GM12878 (cell line): ENCODE measurements at regions not wholly inside any gene's neighbourhood (a gene's known extent, or its start where the extent isn't known, plus 50 kb on each side); places are given as distances from the start of the nearest gene placed in this dataset.

Experiments used
- CHD2 ChIP-seq: IDR thresholded peaks from 2 replicates; pipeline ENCODE4 v1.6.1; 2011; ENCODE audit warnings: low read depth, low read length, improper control_type of control experiment, borderline replicate concordance
- FOXM1 ChIP-seq: IDR thresholded peaks from 2 replicates; pipeline ENCODE4 v1.6.1; 2012; ENCODE audit warnings: low read depth, mild to moderate bottlenecking, inconsistent platforms, low read length, moderate library complexity
- GABPA ChIP-seq: IDR thresholded peaks from 2 replicates; pipeline ENCODE4 v1.6.1; 2014; ENCODE audit warnings: antibody characterized with exemption, low read depth, mild to moderate bottlenecking, inconsistent platforms
- IKZF1 ChIP-seq: fragments of 450-650 bp; conservative IDR thresholded peaks from 2 replicates; pipeline ENCODE4 v1.6.1; 2017; ENCODE audit warnings: antibody characterized with exemption, mild to moderate bottlenecking
- JUNB ChIP-seq: IDR thresholded peaks from 2 replicates; pipeline ENCODE4 v1.6.1; 2016; ENCODE audit warnings: antibody characterized with exemption, mild to moderate bottlenecking
- JUND ChIP-seq: IDR thresholded peaks from 2 replicates; pipeline ENCODE4 v1.6.1; 2012; ENCODE audit warnings: low read depth, mild to moderate bottlenecking, low read length, improper control_type of control experiment, moderate library complexity
- KDM1A ChIP-seq: fragments of 200-600 bp; sonication (generic); IDR thresholded peaks from 2 replicates; pipeline ENCODE4 v1.6.1; 2016; ENCODE audit warnings: borderline replicate concordance
- NFIC ChIP-seq: IDR thresholded peaks from 2 replicates; pipeline ENCODE4 v1.6.1; 2012; ENCODE audit warnings: low read depth, mild to moderate bottlenecking, inconsistent platforms, low read length, moderate library complexity
- NFXL1 ChIP-seq: fragments of 450-650 bp; IDR thresholded peaks from 2 replicates; pipeline ENCODE4 v1.6.1; 2017; ENCODE audit warnings: antibody characterized with exemption, mild to moderate bottlenecking, borderline replicate concordance
- NR2C1 ChIP-seq: fragments of 450-650 bp; IDR thresholded peaks from 2 replicates; pipeline ENCODE4 v1.6.1; 2017; ENCODE audit warnings: antibody characterized with exemption, mild to moderate bottlenecking, moderate library complexity
- PML ChIP-seq: IDR thresholded peaks from 2 replicates; pipeline ENCODE4 v1.6.1; 2012; ENCODE audit warnings: low read length, inconsistent platforms
- POLR2AphosphoS2 ChIP-seq: IDR thresholded peaks from 2 replicates; pipeline ENCODE4 v1.6.1; 2011; ENCODE audit warnings: low read depth, mild to moderate bottlenecking, low read length, improper control_type of control experiment, moderate library complexity
- RB1 ChIP-seq: fragments of 450-650 bp; formaldehyde crosslinking; IDR thresholded peaks from 2 replicates; pipeline ENCODE4 v1.6.1; 2017; ENCODE audit warnings: mild to moderate bottlenecking, borderline replicate concordance
- SIX5 ChIP-seq: IDR thresholded peaks from 2 replicates; pipeline ENCODE4 v1.6.1; 2011; ENCODE audit warnings: mild to moderate bottlenecking, low read depth, low read length, moderate library complexity; ENCODE audit not compliant: severe bottlenecking
- SUPT20H ChIP-seq: IDR thresholded peaks from 2 replicates; pipeline ENCODE4 v1.6.1; 2011; ENCODE audit warnings: low read depth, mild to moderate bottlenecking, low read length, moderate library complexity, borderline replicate concordance; ENCODE audit not compliant: control insufficient read depth
- TCF7 ChIP-seq: IDR thresholded peaks from 2 replicates; pipeline ENCODE4 v1.6.1; 2014; ENCODE audit warnings: antibody characterized with exemption, borderline replicate concordance
- YY1 ChIP-seq: IDR thresholded peaks from 2 replicates; pipeline ENCODE4 v1.6.1; 2011; ENCODE audit warnings: low read depth, mild to moderate bottlenecking, low read length
- TF ChIP-seq, protein P1 (sequence below): fragments of 450-650 bp; conservative IDR thresholded peaks from 2 replicates; pipeline ENCODE4 v1.6.1; 2017; ENCODE audit warnings: mild to moderate bottlenecking, moderate library complexity
- TF ChIP-seq, protein P2 (sequence below): fragments of 150-350 bp; IDR thresholded peaks from 2 replicates; pipeline ENCODE4 v1.6.1; 2014; ENCODE audit warnings: mild to moderate bottlenecking, low read depth, low read length
- TF ChIP-seq, protein P3 (sequence below): IDR thresholded peaks from 2 replicates; pipeline ENCODE4 v1.6.1; 2012; ENCODE audit warnings: mild to moderate bottlenecking, low read depth, low read length
- TF ChIP-seq, protein P4 (sequence below): IDR thresholded peaks from 2 replicates; pipeline ENCODE4 v1.6.1; 2012; ENCODE audit warnings: low read length, inconsistent platforms
- TF ChIP-seq, protein P5 (sequence below): fragments of 450-650 bp; IDR thresholded peaks from 2 replicates; pipeline ENCODE4 v1.6.1; 2017; ENCODE audit warnings: low read depth, mild to moderate bottlenecking, moderate library complexity

DNA sequence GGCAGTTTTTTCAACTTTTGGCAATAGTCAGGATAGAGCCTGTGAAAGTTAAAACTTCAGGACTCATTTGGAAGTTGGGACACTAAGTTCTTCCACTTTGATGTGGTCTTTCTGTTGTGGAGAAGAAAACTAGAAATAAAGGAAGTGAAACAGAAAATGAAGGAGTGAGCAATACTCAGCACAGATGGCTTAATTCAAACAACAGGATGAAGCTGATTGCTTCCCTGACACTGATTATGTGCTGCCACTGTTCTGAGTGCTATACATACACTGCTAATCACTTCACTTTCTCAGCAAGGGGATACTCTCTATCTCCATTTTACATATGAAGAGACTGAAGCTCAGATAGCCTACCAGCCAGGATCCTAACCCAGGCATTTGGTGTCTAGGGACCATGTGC, 235.1 kb upstream of the CPEB2 start (continued):
- TF ChIP-seq, protein P1, sequence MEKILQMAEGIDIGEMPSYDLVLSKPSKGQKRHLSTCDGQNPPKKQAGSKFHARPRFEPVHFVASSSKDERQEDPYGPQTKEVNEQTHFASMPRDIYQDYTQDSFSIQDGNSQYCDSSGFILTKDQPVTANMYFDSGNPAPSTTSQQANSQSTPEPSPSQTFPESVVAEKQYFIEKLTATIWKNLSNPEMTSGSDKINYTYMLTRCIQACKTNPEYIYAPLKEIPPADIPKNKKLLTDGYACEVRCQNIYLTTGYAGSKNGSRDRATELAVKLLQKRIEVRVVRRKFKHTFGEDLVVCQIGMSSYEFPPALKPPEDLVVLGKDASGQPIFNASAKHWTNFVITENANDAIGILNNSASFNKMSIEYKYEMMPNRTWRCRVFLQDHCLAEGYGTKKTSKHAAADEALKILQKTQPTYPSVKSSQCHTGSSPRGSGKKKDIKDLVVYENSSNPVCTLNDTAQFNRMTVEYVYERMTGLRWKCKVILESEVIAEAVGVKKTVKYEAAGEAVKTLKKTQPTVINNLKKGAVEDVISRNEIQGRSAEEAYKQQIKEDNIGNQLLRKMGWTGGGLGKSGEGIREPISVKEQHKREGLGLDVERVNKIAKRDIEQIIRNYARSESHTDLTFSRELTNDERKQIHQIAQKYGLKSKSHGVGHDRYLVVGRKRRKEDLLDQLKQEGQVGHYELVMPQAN = no peak
- no peak for TF ChIP-seq POLR2AphosphoS2
- peak; percentile 82 for TF ChIP-seq IKZF1
- TF ChIP-seq PML = no peak
- TF ChIP-seq CHD2 = no peak
- peak; percentile 72 for TF ChIP-seq NFIC
- TF ChIP-seq SIX5 = no peak
- TF ChIP-seq RB1 = no peak
- TF ChIP-seq YY1 = no peak
- TF ChIP-seq JUNB = peak; percentile 26; the same call in 1 of the 2 replicates
- TF ChIP-seq, protein P2, sequence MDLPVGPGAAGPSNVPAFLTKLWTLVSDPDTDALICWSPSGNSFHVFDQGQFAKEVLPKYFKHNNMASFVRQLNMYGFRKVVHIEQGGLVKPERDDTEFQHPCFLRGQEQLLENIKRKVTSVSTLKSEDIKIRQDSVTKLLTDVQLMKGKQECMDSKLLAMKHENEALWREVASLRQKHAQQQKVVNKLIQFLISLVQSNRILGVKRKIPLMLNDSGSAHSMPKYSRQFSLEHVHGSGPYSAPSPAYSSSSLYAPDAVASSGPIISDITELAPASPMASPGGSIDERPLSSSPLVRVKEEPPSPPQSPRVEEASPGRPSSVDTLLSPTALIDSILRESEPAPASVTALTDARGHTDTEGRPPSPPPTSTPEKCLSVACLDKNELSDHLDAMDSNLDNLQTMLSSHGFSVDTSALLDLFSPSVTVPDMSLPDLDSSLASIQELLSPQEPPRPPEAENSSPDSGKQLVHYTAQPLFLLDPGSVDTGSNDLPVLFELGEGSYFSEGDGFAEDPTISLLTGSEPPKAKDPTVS = no peak
- TF ChIP-seq GABPA = no peak
- TF ChIP-seq KDM1A = no peak
- TF ChIP-seq JUND = no peak
- TF ChIP-seq, protein P3, sequence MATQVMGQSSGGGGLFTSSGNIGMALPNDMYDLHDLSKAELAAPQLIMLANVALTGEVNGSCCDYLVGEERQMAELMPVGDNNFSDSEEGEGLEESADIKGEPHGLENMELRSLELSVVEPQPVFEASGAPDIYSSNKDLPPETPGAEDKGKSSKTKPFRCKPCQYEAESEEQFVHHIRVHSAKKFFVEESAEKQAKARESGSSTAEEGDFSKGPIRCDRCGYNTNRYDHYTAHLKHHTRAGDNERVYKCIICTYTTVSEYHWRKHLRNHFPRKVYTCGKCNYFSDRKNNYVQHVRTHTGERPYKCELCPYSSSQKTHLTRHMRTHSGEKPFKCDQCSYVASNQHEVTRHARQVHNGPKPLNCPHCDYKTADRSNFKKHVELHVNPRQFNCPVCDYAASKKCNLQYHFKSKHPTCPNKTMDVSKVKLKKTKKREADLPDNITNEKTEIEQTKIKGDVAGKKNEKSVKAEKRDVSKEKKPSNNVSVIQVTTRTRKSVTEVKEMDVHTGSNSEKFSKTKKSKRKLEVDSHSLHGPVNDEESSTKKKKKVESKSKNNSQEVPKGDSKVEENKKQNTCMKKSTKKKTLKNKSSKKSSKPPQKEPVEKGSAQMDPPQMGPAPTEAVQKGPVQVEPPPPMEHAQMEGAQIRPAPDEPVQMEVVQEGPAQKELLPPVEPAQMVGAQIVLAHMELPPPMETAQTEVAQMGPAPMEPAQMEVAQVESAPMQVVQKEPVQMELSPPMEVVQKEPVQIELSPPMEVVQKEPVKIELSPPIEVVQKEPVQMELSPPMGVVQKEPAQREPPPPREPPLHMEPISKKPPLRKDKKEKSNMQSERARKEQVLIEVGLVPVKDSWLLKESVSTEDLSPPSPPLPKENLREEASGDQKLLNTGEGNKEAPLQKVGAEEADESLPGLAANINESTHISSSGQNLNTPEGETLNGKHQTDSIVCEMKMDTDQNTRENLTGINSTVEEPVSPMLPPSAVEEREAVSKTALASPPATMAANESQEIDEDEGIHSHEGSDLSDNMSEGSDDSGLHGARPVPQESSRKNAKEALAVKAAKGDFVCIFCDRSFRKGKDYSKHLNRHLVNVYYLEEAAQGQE = no peak
- TF ChIP-seq FOXM1 = no peak; the same call in 1 of the 2 replicates
- TF ChIP-seq, protein P4, sequence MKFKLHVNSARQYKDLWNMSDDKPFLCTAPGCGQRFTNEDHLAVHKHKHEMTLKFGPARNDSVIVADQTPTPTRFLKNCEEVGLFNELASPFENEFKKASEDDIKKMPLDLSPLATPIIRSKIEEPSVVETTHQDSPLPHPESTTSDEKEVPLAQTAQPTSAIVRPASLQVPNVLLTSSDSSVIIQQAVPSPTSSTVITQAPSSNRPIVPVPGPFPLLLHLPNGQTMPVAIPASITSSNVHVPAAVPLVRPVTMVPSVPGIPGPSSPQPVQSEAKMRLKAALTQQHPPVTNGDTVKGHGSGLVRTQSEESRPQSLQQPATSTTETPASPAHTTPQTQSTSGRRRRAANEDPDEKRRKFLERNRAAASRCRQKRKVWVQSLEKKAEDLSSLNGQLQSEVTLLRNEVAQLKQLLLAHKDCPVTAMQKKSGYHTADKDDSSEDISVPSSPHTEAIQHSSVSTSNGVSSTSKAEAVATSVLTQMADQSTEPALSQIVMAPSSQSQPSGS = peak; percentile 36; the same call in 1 of the 2 replicates
- no peak for TF ChIP-seq SUPT20H
- no peak for TF ChIP-seq NFXL1
- TF ChIP-seq TCF7 = peak; percentile 99
- TF ChIP-seq, protein P5, sequence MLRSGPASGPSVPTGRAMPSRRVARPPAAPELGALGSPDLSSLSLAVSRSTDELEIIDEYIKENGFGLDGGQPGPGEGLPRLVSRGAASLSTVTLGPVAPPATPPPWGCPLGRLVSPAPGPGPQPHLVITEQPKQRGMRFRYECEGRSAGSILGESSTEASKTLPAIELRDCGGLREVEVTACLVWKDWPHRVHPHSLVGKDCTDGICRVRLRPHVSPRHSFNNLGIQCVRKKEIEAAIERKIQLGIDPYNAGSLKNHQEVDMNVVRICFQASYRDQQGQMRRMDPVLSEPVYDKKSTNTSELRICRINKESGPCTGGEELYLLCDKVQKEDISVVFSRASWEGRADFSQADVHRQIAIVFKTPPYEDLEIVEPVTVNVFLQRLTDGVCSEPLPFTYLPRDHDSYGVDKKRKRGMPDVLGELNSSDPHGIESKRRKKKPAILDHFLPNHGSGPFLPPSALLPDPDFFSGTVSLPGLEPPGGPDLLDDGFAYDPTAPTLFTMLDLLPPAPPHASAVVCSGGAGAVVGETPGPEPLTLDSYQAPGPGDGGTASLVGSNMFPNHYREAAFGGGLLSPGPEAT = peak; percentile 52; the same call in 1 of the 2 replicates
- no peak for TF ChIP-seq NR2C1
